Peyer's patch (tissue), 4 donors: ENCODE measurements at regions not wholly inside any gene's neighbourhood (a gene's known extent, or its start where the extent isn't known, plus 50 kb on each side); places are given as distances from the start of the nearest gene placed in this dataset.

ENCODE experiments used
- DNase-seq, 3 donors: peaks; one replicate each; pipeline ENCODE4 v3.0.0-alpha.2; 2017 to 2019
- H3K27ac ChIP-seq, 4 donors: fragments of 200-600 bp; sonication (generic); one replicate each; pipeline ENCODE4 v1.5.1; 2016 to 2019
- H3K27me3 ChIP-seq, 2 donors: fragments of 200-600 bp; sonication (generic); one replicate each; pipeline ENCODE4 v1.5.1; 2019
- H3K36me3 ChIP-seq, 3 donors: fragments of 200-600 bp; sonication (generic); one replicate each; pipeline ENCODE4 v1.5.1; 2016 to 2019
- H3K4me1 ChIP-seq, 4 donors: fragments of 200-600 bp; sonication (generic); one replicate each; pipeline ENCODE4 v1.5.1; 2016 to 2019
- H3K4me3 ChIP-seq, 4 donors: fragments of 200-600 bp; sonication (generic); 1 replicate in 3 of 4; 2 replicates in 1 of 4; pipeline ENCODE4 v1.5.1; 2016 to 2019; ENCODE audit warnings: mild to moderate bottlenecking in 1 of 4
- H3K9me3 ChIP-seq, 4 donors: fragments of 200-600 bp; sonication (generic); one replicate each; pipeline ENCODE4 v1.5.1; 2016 to 2019; ENCODE audit warnings: mild to moderate bottlenecking in 1 of 4
- POLR2A ChIP-seq, 2 donors: fragments of 450-650 bp; IDR thresholded peaks; one replicate each; pipeline ENCODE4 v1.5.1; 2017; ENCODE audit warnings: antibody characterized with exemption in 2 of 2, mild to moderate bottlenecking in 2 of 2, moderate library complexity in 2 of 2
- TF ChIP-seq, protein P1 (sequence below), 6 experiments: fragments of 450-650 bp in 4 of 6; fragments of 200-600 bp in 2 of 6; sonication (generic) in 1 of 6; IDR thresholded peaks; one replicate each; pipeline ENCODE4 v1.5.1; 2017 to 2019; ENCODE audit warnings: antibody characterized with exemption in 6 of 6, mild to moderate bottlenecking in 3 of 6, moderate library complexity in 1 of 6

DNA sequence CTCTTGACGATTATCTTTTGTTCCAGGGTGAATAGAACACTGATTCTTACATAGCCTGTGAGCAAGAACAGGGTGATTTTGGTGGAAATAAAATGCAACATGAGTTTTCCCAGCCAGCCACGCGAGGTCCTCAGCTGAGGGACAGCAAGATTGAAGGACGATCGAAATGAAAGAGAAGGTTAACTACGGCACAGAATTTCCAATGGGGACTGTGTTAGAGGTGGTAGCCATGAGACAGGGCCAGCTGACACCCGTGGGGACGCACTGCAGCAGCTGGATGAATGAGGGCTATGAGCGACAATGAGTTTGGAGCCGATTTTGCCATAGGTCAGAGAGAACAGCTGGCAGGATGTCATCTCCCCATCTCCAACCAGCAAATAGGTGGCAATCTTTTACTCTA lies 243.4 kb upstream of the PELI2 start:
- TF ChIP-seq, protein P1, sequence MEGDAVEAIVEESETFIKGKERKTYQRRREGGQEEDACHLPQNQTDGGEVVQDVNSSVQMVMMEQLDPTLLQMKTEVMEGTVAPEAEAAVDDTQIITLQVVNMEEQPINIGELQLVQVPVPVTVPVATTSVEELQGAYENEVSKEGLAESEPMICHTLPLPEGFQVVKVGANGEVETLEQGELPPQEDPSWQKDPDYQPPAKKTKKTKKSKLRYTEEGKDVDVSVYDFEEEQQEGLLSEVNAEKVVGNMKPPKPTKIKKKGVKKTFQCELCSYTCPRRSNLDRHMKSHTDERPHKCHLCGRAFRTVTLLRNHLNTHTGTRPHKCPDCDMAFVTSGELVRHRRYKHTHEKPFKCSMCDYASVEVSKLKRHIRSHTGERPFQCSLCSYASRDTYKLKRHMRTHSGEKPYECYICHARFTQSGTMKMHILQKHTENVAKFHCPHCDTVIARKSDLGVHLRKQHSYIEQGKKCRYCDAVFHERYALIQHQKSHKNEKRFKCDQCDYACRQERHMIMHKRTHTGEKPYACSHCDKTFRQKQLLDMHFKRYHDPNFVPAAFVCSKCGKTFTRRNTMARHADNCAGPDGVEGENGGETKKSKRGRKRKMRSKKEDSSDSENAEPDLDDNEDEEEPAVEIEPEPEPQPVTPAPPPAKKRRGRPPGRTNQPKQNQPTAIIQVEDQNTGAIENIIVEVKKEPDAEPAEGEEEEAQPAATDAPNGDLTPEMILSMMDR (IDR thresholded peaks at IDR 0.05): no peak
- TF ChIP-seq POLR2A (IDR thresholded peaks at IDR 0.05): no peak
- H3K9me3 ChIP-seq: no peaks in the 10 kb centered on the region
- no peak for DNase-seq
- no peaks in the 10 kb centered on the region for H3K36me3 ChIP-seq
- H3K4me3 ChIP-seq: no peak overlapping the region
- H3K27ac ChIP-seq: no peak overlapping the region
- no peaks in the 10 kb centered on the region for H3K4me1 ChIP-seq
- no peaks in the 10 kb centered on the region for H3K27me3 ChIP-seq

DNA sequence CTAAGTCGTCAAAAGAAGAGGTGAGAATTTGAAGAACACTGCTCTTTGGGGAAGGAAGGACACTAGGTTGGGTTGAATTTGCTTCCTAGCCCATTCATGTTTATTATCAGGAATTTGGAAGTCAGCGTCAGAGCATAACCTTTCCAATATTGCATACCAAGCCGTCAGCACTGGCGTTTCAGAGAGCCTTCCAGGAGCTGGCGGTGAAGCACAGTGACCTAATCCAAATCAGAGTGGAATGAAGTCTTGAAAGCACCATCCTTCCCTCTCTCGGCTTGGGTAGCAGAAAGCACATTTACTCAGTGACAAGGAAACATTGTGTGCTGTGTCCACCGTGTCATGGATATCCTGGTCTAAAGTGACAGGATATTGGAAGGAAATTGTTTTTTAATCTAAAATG lies 240.3 kb upstream of the PELI2 start:
- no peaks in the 10 kb centered on the region for H3K36me3 ChIP-seq
- H3K9me3 ChIP-seq: no peaks in the 10 kb centered on the region
- H3K4me1 ChIP-seq: no peaks in the 10 kb centered on the region
- H3K4me3 ChIP-seq: no peak overlapping the region
- H3K27me3 ChIP-seq: no peaks in the 10 kb centered on the region
- DNase-seq: no peak
- no peak overlapping the region for H3K27ac ChIP-seq
- TF ChIP-seq, protein P1 (IDR thresholded peaks at IDR 0.05): no peak
- no peak for TF ChIP-seq POLR2A (IDR thresholded peaks at IDR 0.05)

DNA sequence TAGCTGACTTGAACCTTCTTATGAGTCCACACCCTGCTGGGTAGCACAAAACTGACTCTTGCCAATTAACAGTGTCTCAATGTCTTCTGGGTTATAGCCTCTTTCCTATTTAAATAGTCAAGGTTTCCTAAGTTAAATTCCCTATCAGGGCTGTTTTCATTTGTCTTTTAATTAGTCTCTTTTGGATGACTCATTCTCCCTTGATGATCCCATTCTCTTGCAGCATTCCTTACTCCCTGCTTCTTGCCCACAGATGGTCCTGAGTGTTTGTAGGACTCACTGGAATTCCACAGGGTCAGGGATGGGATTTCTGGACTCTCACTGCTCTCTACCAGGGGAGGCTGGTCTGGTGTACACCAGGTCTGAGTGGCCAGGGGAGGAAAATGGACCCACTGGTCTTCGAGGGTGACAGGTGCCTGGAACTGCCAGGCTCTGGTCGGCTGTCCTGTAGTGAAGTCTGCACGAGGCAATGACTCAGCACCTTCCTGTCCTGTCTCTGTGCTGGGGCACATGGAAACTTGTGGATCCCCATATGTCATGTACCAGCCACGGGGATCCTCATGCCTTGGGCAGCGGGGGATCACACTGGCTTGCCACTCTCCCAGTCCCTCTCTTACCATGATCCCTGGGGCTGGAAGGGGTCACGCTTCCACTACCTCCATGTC lies 236.5 kb upstream of the PELI2 start:
- H3K27me3 ChIP-seq: no peaks in the 10 kb centered on the region
- no peak for TF ChIP-seq POLR2A (IDR thresholded peaks at IDR 0.05)
- TF ChIP-seq, protein P1 (IDR thresholded peaks at IDR 0.05): no peak
- no peak overlapping the region for H3K4me3 ChIP-seq
- H3K9me3 ChIP-seq: no peaks in the 10 kb centered on the region
- no peak for DNase-seq
- H3K4me1 ChIP-seq: no peaks in the 10 kb centered on the region
- H3K36me3 ChIP-seq: no peaks in the 10 kb centered on the region
- no peak overlapping the region for H3K27ac ChIP-seq

DNA sequence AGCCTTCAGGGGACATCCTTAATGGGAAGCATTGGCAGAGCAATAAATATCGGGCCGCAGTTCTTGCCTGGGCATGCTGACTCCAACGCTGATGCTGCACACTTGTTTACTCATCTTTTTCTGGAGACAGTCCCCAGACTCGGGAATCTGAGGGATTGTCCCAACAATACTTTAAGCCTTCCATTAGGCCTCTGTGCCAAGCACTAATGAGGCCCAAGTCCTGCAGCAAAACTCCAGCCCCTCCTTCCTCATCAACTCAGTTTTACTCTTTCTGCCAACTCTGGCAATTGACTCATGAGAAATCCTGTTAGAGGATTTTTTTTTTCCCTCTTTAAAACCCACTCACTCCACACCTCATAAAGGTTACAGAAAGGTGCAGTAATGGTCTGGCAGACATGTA lies 233.4 kb upstream of the PELI2 start:
- Histone ChIP-seq H3K27me3 (no peaks in the 10 kb centered on the region), H3K4me3 (no peak overlapping the region), H3K27ac (no peak overlapping the region), H3K9me3 (no peaks in the 10 kb centered on the region), H3K36me3 (no peaks in the 10 kb centered on the region), H3K4me1 (no peaks in the 10 kb centered on the region)
- no peak for DNase-seq
- TF ChIP-seq, protein P1 (IDR thresholded peaks at IDR 0.05): no peak
- TF ChIP-seq POLR2A (IDR thresholded peaks at IDR 0.05): no peak

DNA sequence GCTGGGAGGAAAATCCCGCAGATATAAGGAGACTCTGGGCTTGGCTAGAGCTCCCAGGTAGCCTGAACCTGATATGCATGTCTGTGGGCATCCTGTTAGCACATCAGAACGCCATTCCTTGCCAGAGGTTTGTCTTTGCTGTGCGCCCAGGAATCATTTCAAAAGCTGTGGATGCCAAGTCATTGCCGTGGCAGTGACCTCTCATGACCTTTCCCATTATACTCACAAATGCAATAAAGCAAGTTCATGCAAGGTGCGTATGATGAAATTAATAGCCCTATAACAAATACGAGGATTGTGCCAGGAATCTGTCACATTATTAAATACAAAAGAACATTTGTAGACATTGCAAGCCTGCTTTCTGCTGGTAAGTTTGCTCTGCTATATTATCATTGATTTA lies 229.1 kb upstream of the PELI2 start:
- Histone ChIP-seq H3K4me3 (no peak overlapping the region), H3K27me3 (no peaks in the 10 kb centered on the region), H3K27ac (no peak overlapping the region), H3K36me3 (no peaks in the 10 kb centered on the region), H3K9me3 (no peaks in the 10 kb centered on the region), H3K4me1 (no peaks in the 10 kb centered on the region)
- TF ChIP-seq POLR2A (IDR thresholded peaks at IDR 0.05): no peak
- TF ChIP-seq, protein P1 (IDR thresholded peaks at IDR 0.05): no peak
- peak in 1 of 3 donors; percentile 52 for DNase-seq

DNA sequence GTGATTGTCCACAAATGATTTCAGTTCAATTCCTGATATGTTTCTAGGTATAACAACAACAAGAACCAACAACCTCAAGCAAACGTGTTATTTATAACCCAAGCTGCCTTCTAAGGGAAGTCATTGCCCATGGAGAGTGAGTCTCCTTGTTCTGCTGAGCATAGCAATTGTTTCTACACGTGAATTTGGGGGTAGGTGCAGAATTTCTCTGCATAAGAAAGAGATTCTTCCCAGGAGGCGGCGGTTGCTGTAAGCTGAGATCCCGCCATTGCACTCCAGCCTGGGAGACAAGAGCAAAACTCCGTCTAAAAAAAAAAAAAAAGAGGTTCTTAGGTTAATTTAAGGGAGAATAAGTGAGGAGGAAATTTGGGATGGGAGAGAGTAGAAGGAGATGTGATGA lies 226.5 kb upstream of the PELI2 start:
- DNase-seq: no peak
- no peaks in the 10 kb centered on the region for H3K4me1 ChIP-seq
- no peaks in the 10 kb centered on the region for H3K9me3 ChIP-seq
- TF ChIP-seq, protein P1 (IDR thresholded peaks at IDR 0.05): no peak
- no peak for TF ChIP-seq POLR2A (IDR thresholded peaks at IDR 0.05)
- H3K27me3 ChIP-seq: no peaks in the 10 kb centered on the region
- no peak overlapping the region for H3K4me3 ChIP-seq
- no peaks in the 10 kb centered on the region for H3K36me3 ChIP-seq
- H3K27ac ChIP-seq: no peak overlapping the region
